ENCODE measurements at regions not wholly inside any gene's neighbourhood (a gene's known extent, or its start where the extent isn't known, plus 50 kb on each side); places are given as distances from the start of the nearest gene placed in this dataset.

GRCh38 chr10:104574838-104575237, 66.3 kb upstream of the SORCS3 start:
- Histone ChIP-seq H2BK12ac (ENCODE audit: low read depth, low read length) (no peak overlapping the region), H3K14ac (ENCODE audit: insufficient read length) (no peak overlapping the region), H2BK20ac (ENCODE audit: low read length) (no peak overlapping the region), H2BK120ac (replicated peaks; ENCODE audit: low read depth, low read length) (no peak overlapping the region), H2BK5ac (ENCODE audit: low read depth, low read length) (no peak overlapping the region), H4K20me1 (replicated peaks in 1 of 2; ENCODE audit: control insufficient read depth in 1 of 2, insufficient read depth in 2 of 2, low read length in 2 of 2) (no peaks in the 10 kb centered on the region), H3K23me2 (ENCODE audit: low read depth, low read length) (no peaks in the 10 kb centered on the region; the same call in 1 of the 2 replicates), H3K4ac (replicated peaks; ENCODE audit: insufficient read length, low read depth, low read length) (no peak overlapping the region), H3K23ac (ENCODE audit: insufficient read length) (no peak overlapping the region), H3K4me2 (ENCODE audit: insufficient read depth in 1 of 2, low read depth in 2 of 2, low read length in 2 of 2) (no peak overlapping the region), H3K56ac (replicated peaks; ENCODE audit: insufficient read length, low read depth, low read length) (no peak overlapping the region), H3K9me3 (ENCODE audit: insufficient read depth in 2 of 2, low read depth in 1 of 2, low read length in 1 of 2) (no peaks in the 10 kb centered on the region), H2AFZ (ENCODE audit: low read length) (no peak overlapping the region), H2AK5ac (ENCODE audit: low read depth, low read length) (no peak overlapping the region), H4K5ac (ENCODE audit: insufficient read length, low read depth, low read length) (no peak overlapping the region), H3K18ac (ENCODE audit: extremely low read depth, low read length) (no peak overlapping the region), H3K4me1 (replicated peaks in 1 of 4; ENCODE audit: control insufficient read depth in 3 of 4, insufficient read depth in 4 of 4, low read length in 3 of 4) (peaks cover 0 to 4% (median 0%) of the 10 kb centered on the region in 4 experiments; a peak in 1 of 7 replicates), H4K8ac (ENCODE audit: extremely low read depth, insufficient read depth, low read length) (no peak overlapping the region), H3K79me2 (ENCODE audit: control insufficient read depth in 1 of 2, insufficient read depth in 2 of 2, low read length in 2 of 2) (no peaks in the 10 kb centered on the region), H3K9ac (replicated peaks in 1 of 4; ENCODE audit: extremely low read depth in 1 of 4, low read depth in 3 of 4, low read length in 3 of 4) (no peak overlapping the region), H3K27me3 (replicated peaks in 1 of 4; ENCODE audit: control insufficient read depth in 3 of 4, extremely low read depth in 1 of 4, insufficient read depth in 3 of 4, low read length in 3 of 4) (no peaks in the 10 kb centered on the region), H3K27ac (ENCODE audit: low read depth, low read length) (no peak overlapping the region), H3K4me3 (ENCODE audit: extremely low read depth in 1 of 4, insufficient read depth in 2 of 4, low read depth in 3 of 4, low read length in 4 of 4) (no peak overlapping the region), H4K91ac (replicated peaks; ENCODE audit: insufficient read length, low read length) (no peak overlapping the region), H2BK15ac (ENCODE audit: low read length) (no peak overlapping the region), H3K36me3 (ENCODE audit: control insufficient read depth in 2 of 4, insufficient read depth in 4 of 4, low read length in 3 of 4) (no peaks in the 10 kb centered on the region), H3K79me1 (ENCODE audit: low read depth, low read length) (no peaks in the 10 kb centered on the region)
- no peak for FAIRE-seq
- POLR2A ChIA-PET (ENCODE audit: partially characterized antibody), result no interaction called here
- DNase-seq (ENCODE audit: low read depth in 1 of 2, low spot score in 2 of 2), result no peak
- CTCF ChIA-PET (ENCODE audit: partially characterized antibody), result interaction anchor here (0.6 to 1.7 kb wide), 2 partner anchors 48 to 739 kb away, joined by 3 to 6 read pairs; no protein-coding TSS in a partner anchor
- TF ChIP-seq KDM1A (IDR thresholded peaks at IDR 0.05; ENCODE audit: borderline replicate concordance, low read length), result no peak
- TF ChIP-seq, protein P1, sequence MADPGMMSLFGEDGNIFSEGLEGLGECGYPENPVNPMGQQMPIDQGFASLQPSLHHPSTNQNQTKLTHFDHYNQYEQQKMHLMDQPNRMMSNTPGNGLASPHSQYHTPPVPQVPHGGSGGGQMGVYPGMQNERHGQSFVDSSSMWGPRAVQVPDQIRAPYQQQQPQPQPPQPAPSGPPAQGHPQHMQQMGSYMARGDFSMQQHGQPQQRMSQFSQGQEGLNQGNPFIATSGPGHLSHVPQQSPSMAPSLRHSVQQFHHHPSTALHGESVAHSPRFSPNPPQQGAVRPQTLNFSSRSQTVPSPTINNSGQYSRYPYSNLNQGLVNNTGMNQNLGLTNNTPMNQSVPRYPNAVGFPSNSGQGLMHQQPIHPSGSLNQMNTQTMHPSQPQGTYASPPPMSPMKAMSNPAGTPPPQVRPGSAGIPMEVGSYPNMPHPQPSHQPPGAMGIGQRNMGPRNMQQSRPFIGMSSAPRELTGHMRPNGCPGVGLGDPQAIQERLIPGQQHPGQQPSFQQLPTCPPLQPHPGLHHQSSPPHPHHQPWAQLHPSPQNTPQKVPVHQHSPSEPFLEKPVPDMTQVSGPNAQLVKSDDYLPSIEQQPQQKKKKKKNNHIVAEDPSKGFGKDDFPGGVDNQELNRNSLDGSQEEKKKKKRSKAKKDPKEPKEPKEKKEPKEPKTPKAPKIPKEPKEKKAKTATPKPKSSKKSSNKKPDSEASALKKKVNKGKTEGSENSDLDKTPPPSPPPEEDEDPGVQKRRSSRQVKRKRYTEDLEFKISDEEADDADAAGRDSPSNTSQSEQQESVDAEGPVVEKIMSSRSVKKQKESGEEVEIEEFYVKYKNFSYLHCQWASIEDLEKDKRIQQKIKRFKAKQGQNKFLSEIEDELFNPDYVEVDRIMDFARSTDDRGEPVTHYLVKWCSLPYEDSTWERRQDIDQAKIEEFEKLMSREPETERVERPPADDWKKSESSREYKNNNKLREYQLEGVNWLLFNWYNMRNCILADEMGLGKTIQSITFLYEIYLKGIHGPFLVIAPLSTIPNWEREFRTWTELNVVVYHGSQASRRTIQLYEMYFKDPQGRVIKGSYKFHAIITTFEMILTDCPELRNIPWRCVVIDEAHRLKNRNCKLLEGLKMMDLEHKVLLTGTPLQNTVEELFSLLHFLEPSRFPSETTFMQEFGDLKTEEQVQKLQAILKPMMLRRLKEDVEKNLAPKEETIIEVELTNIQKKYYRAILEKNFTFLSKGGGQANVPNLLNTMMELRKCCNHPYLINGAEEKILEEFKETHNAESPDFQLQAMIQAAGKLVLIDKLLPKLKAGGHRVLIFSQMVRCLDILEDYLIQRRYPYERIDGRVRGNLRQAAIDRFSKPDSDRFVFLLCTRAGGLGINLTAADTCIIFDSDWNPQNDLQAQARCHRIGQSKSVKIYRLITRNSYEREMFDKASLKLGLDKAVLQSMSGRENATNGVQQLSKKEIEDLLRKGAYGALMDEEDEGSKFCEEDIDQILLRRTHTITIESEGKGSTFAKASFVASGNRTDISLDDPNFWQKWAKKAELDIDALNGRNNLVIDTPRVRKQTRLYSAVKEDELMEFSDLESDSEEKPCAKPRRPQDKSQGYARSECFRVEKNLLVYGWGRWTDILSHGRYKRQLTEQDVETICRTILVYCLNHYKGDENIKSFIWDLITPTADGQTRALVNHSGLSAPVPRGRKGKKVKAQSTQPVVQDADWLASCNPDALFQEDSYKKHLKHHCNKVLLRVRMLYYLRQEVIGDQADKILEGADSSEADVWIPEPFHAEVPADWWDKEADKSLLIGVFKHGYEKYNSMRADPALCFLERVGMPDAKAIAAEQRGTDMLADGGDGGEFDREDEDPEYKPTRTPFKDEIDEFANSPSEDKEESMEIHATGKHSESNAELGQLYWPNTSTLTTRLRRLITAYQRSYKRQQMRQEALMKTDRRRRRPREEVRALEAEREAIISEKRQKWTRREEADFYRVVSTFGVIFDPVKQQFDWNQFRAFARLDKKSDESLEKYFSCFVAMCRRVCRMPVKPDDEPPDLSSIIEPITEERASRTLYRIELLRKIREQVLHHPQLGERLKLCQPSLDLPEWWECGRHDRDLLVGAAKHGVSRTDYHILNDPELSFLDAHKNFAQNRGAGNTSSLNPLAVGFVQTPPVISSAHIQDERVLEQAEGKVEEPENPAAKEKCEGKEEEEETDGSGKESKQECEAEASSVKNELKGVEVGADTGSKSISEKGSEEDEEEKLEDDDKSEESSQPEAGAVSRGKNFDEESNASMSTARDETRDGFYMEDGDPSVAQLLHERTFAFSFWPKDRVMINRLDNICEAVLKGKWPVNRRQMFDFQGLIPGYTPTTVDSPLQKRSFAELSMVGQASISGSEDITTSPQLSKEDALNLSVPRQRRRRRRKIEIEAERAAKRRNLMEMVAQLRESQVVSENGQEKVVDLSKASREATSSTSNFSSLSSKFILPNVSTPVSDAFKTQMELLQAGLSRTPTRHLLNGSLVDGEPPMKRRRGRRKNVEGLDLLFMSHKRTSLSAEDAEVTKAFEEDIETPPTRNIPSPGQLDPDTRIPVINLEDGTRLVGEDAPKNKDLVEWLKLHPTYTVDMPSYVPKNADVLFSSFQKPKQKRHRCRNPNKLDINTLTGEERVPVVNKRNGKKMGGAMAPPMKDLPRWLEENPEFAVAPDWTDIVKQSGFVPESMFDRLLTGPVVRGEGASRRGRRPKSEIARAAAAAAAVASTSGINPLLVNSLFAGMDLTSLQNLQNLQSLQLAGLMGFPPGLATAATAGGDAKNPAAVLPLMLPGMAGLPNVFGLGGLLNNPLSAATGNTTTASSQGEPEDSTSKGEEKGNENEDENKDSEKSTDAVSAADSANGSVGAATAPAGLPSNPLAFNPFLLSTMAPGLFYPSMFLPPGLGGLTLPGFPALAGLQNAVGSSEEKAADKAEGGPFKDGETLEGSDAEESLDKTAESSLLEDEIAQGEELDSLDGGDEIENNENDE (IDR thresholded peaks at IDR 0.05; ENCODE audit: insufficient replicate concordance, low read length), result no peak
